AG09319 (cell line): ENCODE measurements at regions not wholly inside any gene's neighbourhood (a gene's known extent, or its start where the extent isn't known, plus 50 kb on each side); places are given as distances from the start of the nearest gene placed in this dataset.

Source experiments
- DNase-seq: peaks from one replicate; pipeline ENCODE4 v3.0.0-alpha.2; 2010; ENCODE audit warnings: low read depth; ENCODE audit errors: extremely low read depth
- CTCF ChIP-seq: IDR thresholded peaks from 2 replicates; pipeline ENCODE4 v1.5.1; 2011; ENCODE audit warnings: low read depth, mild to moderate bottlenecking, inconsistent platforms, low read length, moderate library complexity

GRCh38 chr18:43533371-43533770 lies 256.1 kb upstream of the SYT4 start:
- no peak for TF ChIP-seq CTCF
- no peak for DNase-seq

- DNase-seq = no peak
- TF ChIP-seq CTCF = no peak
These were observed 257.2 kb upstream of the SYT4 start for GRCh38 chr18:43534511-43534910.

- TF ChIP-seq CTCF = no peak
- no peak for DNase-seq
These were observed 262.6 kb upstream of the SYT4 start for GRCh38 chr18:43539862-43540261.

GRCh38 chr18:43542016-43542415 lies 264.7 kb upstream of the SYT4 start:
- TF ChIP-seq CTCF = no peak
- no peak for DNase-seq

GRCh38 chr18:43543236-43543635 lies 265.9 kb upstream of the SYT4 start:
- no peak for TF ChIP-seq CTCF
- DNase-seq = no peak

GRCh38 chr18:43547456-43547855 lies 270.2 kb upstream of the SYT4 start:
- no peak for TF ChIP-seq CTCF
- DNase-seq = no peak

- TF ChIP-seq CTCF = no peak
- DNase-seq = no peak
These were observed 282.2 kb upstream of the SYT4 start for GRCh38 chr18:43559507-43559906.
